Psoas muscle (tissue), 7 donors: ENCODE measurements at regions not wholly inside any gene's neighbourhood (a gene's known extent, or its start where the extent isn't known, plus 50 kb on each side); places are given as distances from the start of the nearest gene placed in this dataset.
"Not testable (repeated sequence)": the region's sequence is repeated elsewhere in the genome, so short reads cannot be mapped to it uniquely, and the experiment has no call there.

Source experiments
- ATAC-seq, 4 donors: fragments of 200-7000 bp; cut with Tn5 transposase; one replicate each; pipeline ENCODE4 v1.9.1; 2020; ENCODE audit warnings: moderate library complexity in 3 of 4, mild to moderate bottlenecking in 2 of 4
- DNase-seq, 2 donors: peaks; one replicate each; pipeline ENCODE4 v3.0.0-alpha.2; 2020
- H3K27ac ChIP-seq: fragments of 200-600 bp; one replicate; pipeline ENCODE4 v1.8.0; 2022
- H3K27me3 ChIP-seq, 3 donors: fragments of 200-600 bp in 1 of 3; one replicate each; pipeline versions ENCODE4 v1.6.1 to v1.8.0; 2013 to 2022; ENCODE audit warnings: low read length in 2 of 3, mild to moderate bottlenecking in 2 of 3, moderate library complexity in 1 of 3; ENCODE audit not compliant: insufficient read depth in 3 of 3
- H3K36me3 ChIP-seq, 2 donors: fragments of 200-600 bp in 1 of 2; one replicate each; pipeline versions ENCODE4 v1.6.1 to v1.8.0; 2013 to 2022; ENCODE audit warnings: low read depth in 1 of 2, mild to moderate bottlenecking in 1 of 2, moderate library complexity in 1 of 2; ENCODE audit not compliant: insufficient read depth in 1 of 2
- H3K4me1 ChIP-seq: fragments of 200-600 bp; one replicate; pipeline ENCODE4 v1.8.0; 2022
- H3K4me3 ChIP-seq: fragments of 200-600 bp; one replicate; pipeline ENCODE4 v1.8.0; 2022; ENCODE audit warnings: mild to moderate bottlenecking
- H3K9me3 ChIP-seq: fragments of 200-600 bp; one replicate; pipeline ENCODE4 v1.8.0; 2022
- CTCF ChIP-seq: fragments of 200-600 bp; IDR thresholded peaks from one replicate; pipeline ENCODE4 v1.8.0; 2022; ENCODE audit warnings: antibody characterized with exemption
- WGBS, 3 donors: extraction: QIAGEN DNeasy Blood & Tissue Kit; methylation state at CpG; one replicate each; pipeline versions ENCODE4 v1.1.6 to v1.1.7; 2013; 5-methylcytosine and 5-hydroxymethylcytosine counted together
- intact Hi-C, 2 donors: fragments of 100-400 bp; cut with DNase I; formaldehyde crosslinking; loops; one replicate each; pipeline versions ENCODE4 v1.11.0 to v1.14.2; 2022
- donor health status: healthy with polysubstance abuse.
- donor health status: DM: no; HTN: no; CAD: no; lungs with moderate emphysema.
- donor health status: Bipolar disorder and iron deficiency.
- donor health status: healthy.
- donor health status: DM: yes; HTN: yes; CAD: no.
- donor health status: DM: no; HTN: no; CAD: no.
- donor health status: DM: yes; HTN: yes; CAD: no.

- no peak for TF ChIP-seq CTCF
- Histone ChIP-seq H3K27me3 (no peaks in the 10 kb centered on the region), H3K4me1 (no peaks in the 10 kb centered on the region), H3K27ac (no peak overlapping the region), H3K4me3 (no peak overlapping the region), H3K9me3 (no peaks in the 10 kb centered on the region), H3K36me3 (no peaks in the 10 kb centered on the region)
- ATAC-seq (peak in 1 of 4 donors; percentile 32), DNase-seq (no peak)
- WGBS, 3 donors = 33 to 46% (median 45%) methylated on average over 6 of the region's 6 CpGs
- intact Hi-C loops = no loop called here
Measured at GRCh38 chr7:91434836-91435235, 170.6 kb downstream of the FZD1 start.

- H3K36me3 ChIP-seq = no peaks in the 10 kb centered on the region
- no peaks in the 10 kb centered on the region for H3K4me1 ChIP-seq
- H3K27ac ChIP-seq = no peak overlapping the region
- no peaks in the 10 kb centered on the region for H3K9me3 ChIP-seq
- no peak for DNase-seq
- H3K4me3 ChIP-seq = no peak overlapping the region
- WGBS, 3 donors = 71 to 84% (median 81%) methylated on average over 2 of the region's 2 CpGs
- intact Hi-C loops = no loop called here
- ATAC-seq = no peak
- no peak for TF ChIP-seq CTCF
- no peaks in the 10 kb centered on the region for H3K27me3 ChIP-seq
Measured at GRCh38 chr7:91435381-91436059, 171.3 kb downstream of the FZD1 start.

GRCh38 chr7:91436655-91437054, 172.4 kb downstream of the FZD1 start:
- no peaks in the 10 kb centered on the region for H3K9me3 ChIP-seq
- H3K4me3 ChIP-seq = no peak overlapping the region
- H3K27ac ChIP-seq = no peak overlapping the region
- DNase-seq (no peak), ATAC-seq (no peak)
- no peaks in the 10 kb centered on the region for H3K4me1 ChIP-seq
- H3K27me3 ChIP-seq = no peaks in the 10 kb centered on the region
- 25 to 35% (median 28%) methylated on average over 5 of the region's 5 CpGs for WGBS, 3 donors
- TF ChIP-seq CTCF = no peak
- intact Hi-C loops = no loop called here
- H3K36me3 ChIP-seq = no peaks in the 10 kb centered on the region

GRCh38 chr7:91440198-91440597, 176.0 kb downstream of the FZD1 start:
- not testable (repeated sequence) for ATAC-seq

GRCh38 chr7:91443862-91444261, 179.6 kb downstream of the FZD1 start:
- ATAC-seq (no peak), DNase-seq (no peak)
- Histone ChIP-seq H3K4me3 (no peak overlapping the region), H3K9me3 (peaks cover 3% of the 10 kb centered on the region), H3K27ac (no peak overlapping the region), H3K36me3 (no peaks in the 10 kb centered on the region), H3K27me3 (no peaks in the 10 kb centered on the region), H3K4me1 (no peaks in the 10 kb centered on the region)
- 91 to 100% (median 94%) methylated on average over 1 of the region's 1 CpG for WGBS, 3 donors
- TF ChIP-seq CTCF = no peak
- intact Hi-C loops = no loop called here

More at GRCh38 chr7:91440198-91440597, 176.0 kb downstream of the FZD1 start:
- H3K4me1 ChIP-seq, DNase-seq, H3K27ac ChIP-seq, H3K9me3 ChIP-seq, intact Hi-C loops, H3K4me3 ChIP-seq, H3K36me3 ChIP-seq, H3K27me3 ChIP-seq: not testable (repeated sequence)
- WGBS, 3 donors = 89 to 100% (median 92%) methylated on average over 1 of the region's 1 CpG
